HG03066 (cell line): ENCODE measurements at regions not wholly inside any gene's neighbourhood (a gene's known extent, or its start where the extent isn't known, plus 50 kb on each side); places are given as distances from the start of the nearest gene placed in this dataset.
"Not testable (repeated sequence)": the region's sequence is repeated elsewhere in the genome, so short reads cannot be mapped to it uniquely, and the experiment has no call there.

ENCODE experiments used
- ATAC-seq: cut with Tn5 transposase; IDR thresholded peaks from one replicate; pipeline ENCODE4 v1.9.1; 2021; ENCODE audit warnings: low read depth; ENCODE audit not compliant: unreplicated experiment

- ATAC-seq, result no peak
Observed at GRCh38 chr2:160583146-160583535, 89.5 kb upstream of the RBMS1 start.

- ATAC-seq, result no peak
Observed at GRCh38 chr2:160583813-160584537, 90.4 kb upstream of the RBMS1 start.

DNA sequence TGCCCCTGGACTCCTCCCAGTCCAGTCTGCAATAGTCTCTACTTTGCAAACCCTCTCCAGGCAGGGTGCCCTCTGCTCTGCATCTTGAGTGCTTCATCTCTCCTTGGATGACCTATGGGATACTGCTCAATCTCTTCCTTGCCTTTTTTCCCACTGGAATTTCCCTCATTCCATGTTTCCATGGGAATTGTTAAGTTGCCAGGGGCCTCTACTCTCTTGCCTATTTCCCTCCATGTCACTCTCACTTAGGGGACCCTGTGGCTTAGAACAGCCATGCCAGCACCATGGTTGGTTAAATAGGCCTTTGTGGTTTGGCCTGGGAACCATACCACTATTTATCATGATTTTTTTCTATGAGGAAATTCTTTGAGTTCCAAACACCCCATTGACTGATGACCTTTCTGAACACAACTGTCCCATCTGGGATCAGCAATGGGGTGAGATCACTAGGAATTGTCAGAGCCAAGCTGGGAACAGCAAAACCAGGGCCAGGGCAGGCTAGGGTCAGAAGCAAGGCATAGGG, 91.4 kb upstream of the RBMS1 start:
- ATAC-seq, result no peak

DNA sequence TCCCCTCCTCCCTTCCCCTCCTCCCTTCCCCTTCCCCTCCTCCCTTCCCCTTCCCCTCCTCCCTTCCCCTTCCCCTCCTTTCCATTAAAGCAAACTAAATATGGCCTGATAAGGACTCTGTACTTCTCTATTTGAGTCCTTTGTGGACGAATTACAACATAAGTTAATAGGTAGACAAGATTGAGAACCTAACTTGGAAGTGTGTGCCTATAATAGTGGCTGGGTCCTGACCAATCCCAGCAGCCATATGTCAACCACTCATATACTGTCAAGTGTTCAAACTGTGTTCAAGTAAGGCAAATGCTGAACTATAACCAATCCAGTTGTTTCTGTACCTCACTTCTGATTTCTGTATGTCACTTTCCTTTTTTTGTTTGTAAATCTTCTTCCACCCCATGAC, 97.1 kb upstream of the RBMS1 start:
- no peak for ATAC-seq

- no peak for ATAC-seq
Observed at GRCh38 chr2:160592401-160592800, 98.8 kb upstream of the RBMS1 start.

GRCh38 chr2:160592993-160593392, 99.4 kb upstream of the RBMS1 start:
- no peak for ATAC-seq

- ATAC-seq, result no peak
Observed at GRCh38 chr2:160596441-160596840, 102.8 kb upstream of the RBMS1 start.

- ATAC-seq, result not testable (repeated sequence)
Observed at GRCh38 chr2:160600437-160600836, 106.8 kb upstream of the RBMS1 start.

DNA sequence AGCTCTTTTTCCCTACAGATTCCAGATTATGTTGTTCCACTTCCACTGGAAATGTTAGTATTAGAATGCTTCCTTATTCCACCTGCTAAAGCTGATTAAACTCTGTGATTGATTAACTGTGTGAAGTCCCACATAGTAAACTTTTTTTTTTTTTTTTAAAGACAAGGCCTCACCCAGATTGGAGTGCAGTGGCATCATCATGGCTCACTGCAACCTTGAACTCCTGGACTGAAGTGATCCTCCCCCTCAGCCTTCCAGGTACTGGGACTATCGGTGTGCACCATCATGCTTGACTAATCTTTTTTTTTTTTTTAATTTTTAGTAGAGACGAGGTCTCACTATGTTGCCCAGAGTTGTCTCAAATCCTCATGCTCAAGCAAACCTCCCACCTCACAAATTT, 108.5 kb upstream of the RBMS1 start:
- ATAC-seq, result no peak

GRCh38 chr2:160603771-160604510, 110.3 kb upstream of the RBMS1 start:
- no peak for ATAC-seq

DNA sequence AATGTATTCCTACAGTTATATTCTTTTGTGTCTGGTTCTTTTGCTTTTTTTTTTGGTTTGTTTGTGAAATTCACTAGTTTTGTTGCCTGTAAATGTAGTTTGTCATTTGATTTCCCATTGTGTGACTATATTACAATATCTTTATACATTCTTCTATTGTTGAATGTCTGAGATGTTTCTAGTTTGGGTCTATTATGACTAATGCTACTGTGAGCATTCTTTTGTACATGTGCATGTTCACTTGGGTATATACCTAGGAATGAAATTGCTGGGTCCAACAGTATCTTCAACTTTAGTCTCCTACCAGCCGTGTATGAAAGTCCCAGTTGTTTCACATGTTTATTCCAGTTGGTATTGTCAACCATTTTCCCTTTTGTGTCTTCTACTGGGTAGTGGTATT, 112.7 kb upstream of the RBMS1 start:
- ATAC-seq, result no peak

DNA sequence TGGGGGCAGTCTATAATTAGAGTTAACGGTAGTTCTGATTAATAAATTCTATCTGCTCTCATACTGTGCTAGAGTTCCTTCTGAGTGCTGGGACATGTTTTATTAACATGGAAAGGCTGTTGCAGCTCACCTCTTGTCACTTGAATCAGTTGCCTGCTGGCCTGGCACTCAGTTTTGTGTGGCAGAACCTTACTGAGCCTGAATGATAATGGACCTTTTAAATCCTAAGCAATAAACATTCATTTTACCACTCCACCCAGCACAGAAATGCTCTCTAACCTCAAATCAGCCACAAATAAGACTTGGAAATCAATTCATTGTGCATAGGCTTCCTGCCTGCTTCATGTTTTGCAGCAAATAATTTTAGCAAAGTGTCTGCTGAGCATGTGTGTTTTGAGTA, 115.0 kb upstream of the RBMS1 start:
- ATAC-seq, result no peak

GRCh38 chr2:160609346-160609745, 115.7 kb upstream of the RBMS1 start:
- no peak for ATAC-seq

- no peak for ATAC-seq
Observed at GRCh38 chr2:160610041-160610440, 116.4 kb upstream of the RBMS1 start.

- no peak for ATAC-seq
Observed at GRCh38 chr2:160612266-160612856, 118.8 kb upstream of the RBMS1 start.

GRCh38 chr2:160613466-160614153, 120.0 kb upstream of the RBMS1 start:
- ATAC-seq, result no peak

DNA sequence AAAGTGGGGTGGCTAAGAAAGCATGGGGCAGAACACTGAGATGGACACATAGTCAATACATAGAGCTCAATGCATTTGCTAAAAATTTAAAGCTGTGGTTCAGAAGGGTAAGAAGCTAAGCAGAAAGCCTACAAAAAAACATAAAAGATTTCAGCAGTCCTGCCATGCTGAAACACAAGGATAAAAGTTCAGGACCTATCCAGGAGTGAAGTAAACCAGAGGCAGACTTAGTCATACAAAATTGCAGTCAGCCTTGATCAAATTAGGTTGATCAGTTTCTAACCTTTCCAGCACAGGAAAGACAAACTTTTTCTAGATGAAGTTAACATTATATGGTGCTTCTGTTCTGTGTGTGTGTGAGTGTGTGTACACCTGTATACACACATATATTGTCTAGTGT, 120.8 kb upstream of the RBMS1 start:
- ATAC-seq, result no peak

DNA sequence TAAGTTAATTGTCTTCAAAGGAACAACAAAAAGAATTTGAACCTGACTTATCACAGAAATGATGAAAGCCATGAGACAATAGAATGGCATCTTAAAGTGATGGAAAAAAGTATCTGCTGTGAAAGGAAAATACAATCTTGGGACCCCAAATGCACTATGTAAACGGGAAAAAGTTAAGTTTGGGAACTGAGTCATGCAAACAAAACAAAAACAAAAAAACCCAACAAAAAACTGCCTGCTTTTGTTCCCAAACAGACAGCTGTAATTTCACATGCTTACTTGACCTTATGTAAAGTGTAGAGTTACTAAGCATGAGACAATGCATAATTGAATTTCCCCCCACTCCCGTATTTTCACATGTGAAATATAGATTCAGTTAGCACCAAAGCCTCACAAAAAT, 122.1 kb upstream of the RBMS1 start:
- no peak for ATAC-seq

GRCh38 chr2:160616149-160616548, 122.5 kb upstream of the RBMS1 start:
- no peak for ATAC-seq

- ATAC-seq, result no peak
Observed at GRCh38 chr2:160621748-160622147, 128.1 kb upstream of the RBMS1 start.

GRCh38 chr2:160628020-160628637, 134.5 kb upstream of the RBMS1 start:
- ATAC-seq, result not testable (repeated sequence)
